NCI-H146 treated with DMSO at 0.1 percent for 48 hours (cell line): ENCODE measurements at regions not wholly inside any gene's neighbourhood (a gene's known extent, or its start where the extent isn't known, plus 50 kb on each side); places are given as distances from the start of the nearest gene placed in this dataset.
"Not testable (repeated sequence)": the region's sequence is repeated elsewhere in the genome, so short reads cannot be mapped to it uniquely, and the experiment has no call there.

ENCODE experiments used
- DNase-seq: peaks from one replicate; lab custom pipeline; 2025; ENCODE audit not compliant: unreplicated experiment; lab: John Stamatoyannopoulos, UW

GRCh38 chr11:67779189-67779875 is 104.9 kb upstream of the ALDH3B2 start:
- not testable (repeated sequence) for DNase-seq

GRCh38 chr11:67776852-67777520 is 102.6 kb upstream of the ALDH3B2 start:
- no peak for DNase-seq

- not testable (repeated sequence) for DNase-seq
Measured at GRCh38 chr11:67774175-67774574, 99.8 kb upstream of the ALDH3B2 start.

- not testable (repeated sequence) for DNase-seq
Measured at GRCh38 chr11:67768001-67768730, 93.7 kb upstream of the ALDH3B2 start.

- not testable (repeated sequence) for DNase-seq
Measured at GRCh38 chr11:67761211-67761610, 86.8 kb upstream of the ALDH3B2 start.

GRCh38 chr11:67759321-67759720 is 84.9 kb upstream of the ALDH3B2 start:
- DNase-seq = not testable (repeated sequence)

GRCh38 chr11:67758467-67758866 is 84.0 kb upstream of the ALDH3B2 start:
- not testable (repeated sequence) for DNase-seq

- not testable (repeated sequence) for DNase-seq
Measured at GRCh38 chr11:67758009-67758408, 83.6 kb upstream of the ALDH3B2 start.

GRCh38 chr11:67753820-67754219 is 79.4 kb upstream of the ALDH3B2 start:
- not testable (repeated sequence) for DNase-seq

- no peak for DNase-seq
Measured at GRCh38 chr11:67745181-67745726, 70.8 kb upstream of the ALDH3B2 start.

- DNase-seq = not testable (repeated sequence)
Measured at GRCh38 chr11:67744231-67744630, 69.8 kb upstream of the ALDH3B2 start.

GRCh38 chr11:67738231-67738630 is 63.8 kb upstream of the ALDH3B2 start:
- DNase-seq = not testable (repeated sequence)

- not testable (repeated sequence) for DNase-seq
Measured at GRCh38 chr11:67737562-67738080, 63.2 kb upstream of the ALDH3B2 start.

- DNase-seq = no peak
Measured at GRCh38 chr11:67732045-67732787, 57.8 kb upstream of the ALDH3B2 start.

GRCh38 chr11:67731583-67731982 is 57.2 kb upstream of the ALDH3B2 start:
- no peak for DNase-seq

GRCh38 chr11:67728163-67728571 is 53.7 kb upstream of the ALDH3B2 start:
- not testable (repeated sequence) for DNase-seq

- DNase-seq = not testable (repeated sequence)
Measured at GRCh38 chr11:67727066-67728040, 52.9 kb upstream of the ALDH3B2 start.
